Neural crest cell (in vitro differentiated cells): ENCODE measurements at regions not wholly inside any gene's neighbourhood (a gene's known extent, or its start where the extent isn't known, plus 50 kb on each side); places are given as distances from the start of the nearest gene placed in this dataset.

Experiments
- DNase-seq: peaks from one replicate; pipeline ENCODE4 v3.0.0; 2021; ENCODE audit warnings: low read depth, mixed read lengths, low spot score
- H3K27ac Mint-ChIP-seq: one replicate; pipeline ENCODE4 v1.8.0; 2021; ENCODE audit warnings: mild to moderate bottlenecking, mixed read lengths; ENCODE audit not compliant: unreplicated experiment
- H3K27me3 Mint-ChIP-seq: 2 replicates; pipeline ENCODE4 v1.8.0; 2021; ENCODE audit warnings: low read depth, mild to moderate bottlenecking, mixed read lengths
- H3K36me3 Mint-ChIP-seq: 2 replicates; pipeline ENCODE4 v1.8.0; 2021; ENCODE audit warnings: low read depth, mild to moderate bottlenecking, mixed read lengths
- H3K4me1 Mint-ChIP-seq: 2 replicates; pipeline ENCODE4 v1.8.0; 2021; ENCODE audit warnings: mixed read lengths
- H3K4me3 Mint-ChIP-seq: one replicate; pipeline ENCODE4 v1.8.0; 2021; ENCODE audit warnings: mild to moderate bottlenecking, mixed read lengths
- H3K9me3 Mint-ChIP-seq: 2 replicates; pipeline ENCODE4 v1.8.0; 2021; ENCODE audit warnings: mixed read lengths
- TF ChIP-seq, protein P1 (sequence below): fragments of 200-600 bp; sonication (generic); conservative IDR thresholded peaks from 2 replicates; pipeline ENCODE4 v1.5.0; 2021; ENCODE audit warnings: antibody characterized with exemption, mild to moderate bottlenecking

DNA sequence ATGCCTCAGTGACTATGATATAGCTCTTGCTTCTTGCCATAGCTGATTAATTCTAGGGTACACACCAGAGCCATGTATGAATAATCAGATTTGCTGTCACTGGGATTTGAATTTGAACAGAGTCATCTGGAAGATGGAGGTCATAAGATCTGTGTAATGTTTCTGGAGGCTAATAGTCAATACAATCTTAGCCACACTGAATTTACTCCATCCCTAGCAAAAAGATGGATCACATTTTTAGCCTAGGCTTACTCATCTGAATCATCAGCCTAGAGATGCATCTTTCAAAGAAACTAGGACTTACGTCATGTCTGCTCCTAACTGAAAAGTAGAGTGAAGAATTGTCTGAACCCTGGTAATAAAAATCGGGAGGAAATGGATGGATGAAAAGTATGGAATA, 142.3 kb upstream of the ZNF804B start:
- TF ChIP-seq, protein P1, sequence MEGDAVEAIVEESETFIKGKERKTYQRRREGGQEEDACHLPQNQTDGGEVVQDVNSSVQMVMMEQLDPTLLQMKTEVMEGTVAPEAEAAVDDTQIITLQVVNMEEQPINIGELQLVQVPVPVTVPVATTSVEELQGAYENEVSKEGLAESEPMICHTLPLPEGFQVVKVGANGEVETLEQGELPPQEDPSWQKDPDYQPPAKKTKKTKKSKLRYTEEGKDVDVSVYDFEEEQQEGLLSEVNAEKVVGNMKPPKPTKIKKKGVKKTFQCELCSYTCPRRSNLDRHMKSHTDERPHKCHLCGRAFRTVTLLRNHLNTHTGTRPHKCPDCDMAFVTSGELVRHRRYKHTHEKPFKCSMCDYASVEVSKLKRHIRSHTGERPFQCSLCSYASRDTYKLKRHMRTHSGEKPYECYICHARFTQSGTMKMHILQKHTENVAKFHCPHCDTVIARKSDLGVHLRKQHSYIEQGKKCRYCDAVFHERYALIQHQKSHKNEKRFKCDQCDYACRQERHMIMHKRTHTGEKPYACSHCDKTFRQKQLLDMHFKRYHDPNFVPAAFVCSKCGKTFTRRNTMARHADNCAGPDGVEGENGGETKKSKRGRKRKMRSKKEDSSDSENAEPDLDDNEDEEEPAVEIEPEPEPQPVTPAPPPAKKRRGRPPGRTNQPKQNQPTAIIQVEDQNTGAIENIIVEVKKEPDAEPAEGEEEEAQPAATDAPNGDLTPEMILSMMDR: no peak
- Mint-ChIP-seq H3K36me3 (no peaks in the 10 kb centered on the region), H3K27ac (no peak overlapping the region), H3K4me1 (no peaks in the 10 kb centered on the region), H3K4me3 (no peak overlapping the region), H3K27me3 (no peaks in the 10 kb centered on the region), H3K9me3 (peaks cover 2% of the 10 kb centered on the region)
- no peak for DNase-seq

DNA sequence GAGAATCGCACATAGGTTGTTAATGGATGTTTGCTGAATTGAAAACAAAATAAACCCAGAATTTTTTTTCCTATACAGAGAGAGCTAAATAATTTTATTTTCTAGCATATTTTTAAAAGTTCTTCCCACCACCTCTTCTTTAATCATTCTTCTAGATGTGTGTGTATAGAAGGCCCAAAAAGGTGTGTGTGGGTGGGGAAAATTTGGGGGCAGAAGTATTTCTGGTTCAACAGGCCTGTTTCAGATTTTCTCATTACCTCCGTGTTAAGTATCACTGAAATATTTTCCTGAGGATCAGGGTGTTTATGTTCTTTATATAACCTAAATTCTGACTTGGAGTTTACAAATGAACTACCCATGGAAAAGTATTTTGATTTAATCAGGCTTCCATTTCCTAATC, 144.2 kb upstream of the ZNF804B start:
- Mint-ChIP-seq H3K9me3 (peaks cover 2% of the 10 kb centered on the region), H3K4me3 (no peak overlapping the region), H3K4me1 (no peaks in the 10 kb centered on the region), H3K27ac (no peak overlapping the region), H3K27me3 (no peaks in the 10 kb centered on the region), H3K36me3 (no peaks in the 10 kb centered on the region)
- DNase-seq: no peak
- TF ChIP-seq, protein P1: no peak

DNA sequence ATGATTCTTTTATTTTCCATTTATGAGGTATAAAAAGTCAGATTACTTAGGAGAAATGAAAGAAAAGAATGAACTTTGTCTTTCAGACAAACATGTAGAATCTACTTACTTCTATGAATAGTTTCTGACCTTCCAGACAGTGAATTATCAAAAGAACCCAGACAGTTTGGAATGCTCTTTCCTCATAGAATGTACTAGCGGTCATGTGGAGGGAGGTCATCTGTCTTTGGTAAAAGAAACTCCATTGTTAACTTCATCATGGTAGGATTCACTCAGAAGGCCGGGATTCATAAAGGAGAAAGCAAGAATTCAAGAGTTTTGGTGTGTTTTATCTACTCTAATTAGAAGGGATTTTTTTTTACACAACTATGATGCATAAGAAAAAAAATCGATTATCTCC, 144.8 kb upstream of the ZNF804B start:
- H3K4me3 Mint-ChIP-seq: no peak overlapping the region
- no peaks in the 10 kb centered on the region for H3K27me3 Mint-ChIP-seq
- H3K36me3 Mint-ChIP-seq: no peaks in the 10 kb centered on the region
- no peak for DNase-seq
- TF ChIP-seq, protein P1: no peak
- H3K4me1 Mint-ChIP-seq: no peaks in the 10 kb centered on the region
- H3K27ac Mint-ChIP-seq: no peak overlapping the region
- peaks cover 2% of the 10 kb centered on the region for H3K9me3 Mint-ChIP-seq

DNA sequence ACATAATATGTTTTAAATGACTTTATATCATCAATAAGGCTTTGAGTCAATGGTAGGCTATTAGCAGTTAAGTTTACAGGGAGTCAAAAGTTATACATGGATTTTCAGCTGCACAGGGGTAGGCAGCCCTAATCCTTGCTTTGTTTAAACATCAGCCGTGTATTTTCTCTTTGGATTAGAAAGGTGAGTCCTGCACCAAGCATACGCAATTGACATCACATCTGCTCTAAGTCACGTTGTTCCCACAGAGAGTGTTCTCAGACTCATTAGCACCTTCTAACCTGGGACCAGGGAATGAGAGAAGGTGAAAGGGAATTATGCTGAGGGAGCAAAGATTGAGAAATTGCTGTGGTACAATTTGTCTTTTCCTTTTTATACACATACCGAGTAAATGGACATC, 148.6 kb upstream of the ZNF804B start:
- H3K27ac Mint-ChIP-seq: no peak overlapping the region
- no peak for DNase-seq

DNA sequence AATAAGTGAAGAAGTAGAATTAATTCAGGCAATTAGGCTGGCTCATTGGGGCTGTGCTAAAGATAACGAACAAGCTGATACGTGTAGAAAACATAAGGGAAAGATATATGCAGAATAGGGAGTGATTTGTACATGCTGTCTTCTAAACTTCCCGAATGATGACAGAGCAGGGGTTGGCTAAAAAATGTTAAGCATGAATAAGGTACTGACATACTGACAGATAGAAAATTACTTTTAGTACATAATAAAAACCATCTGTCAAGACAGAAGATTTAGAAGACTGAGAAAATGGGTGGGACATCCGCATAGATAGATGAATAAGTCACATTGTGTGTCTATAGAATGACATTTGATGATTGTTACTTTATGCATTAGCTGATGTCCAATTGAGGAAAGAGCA, 158.8 kb upstream of the ZNF804B start:
- no peak overlapping the region for H3K27ac Mint-ChIP-seq
- H3K36me3 Mint-ChIP-seq: no peaks in the 10 kb centered on the region
- TF ChIP-seq, protein P1: no peak
- peaks cover 4% of the 10 kb centered on the region for H3K4me1 Mint-ChIP-seq
- H3K4me3 Mint-ChIP-seq: no peak overlapping the region
- H3K9me3 Mint-ChIP-seq: no peaks in the 10 kb centered on the region
- H3K27me3 Mint-ChIP-seq: no peaks in the 10 kb centered on the region
- no peak for DNase-seq

More for the DNA sequence above, 148.6 kb upstream of the ZNF804B start:
- Mint-ChIP-seq H3K27me3 (no peaks in the 10 kb centered on the region), H3K36me3 (no peaks in the 10 kb centered on the region), H3K9me3 (peaks cover 2% of the 10 kb centered on the region), H3K4me1 (no peaks in the 10 kb centered on the region), H3K4me3 (no peak overlapping the region)
- TF ChIP-seq, protein P1: no peak

DNA sequence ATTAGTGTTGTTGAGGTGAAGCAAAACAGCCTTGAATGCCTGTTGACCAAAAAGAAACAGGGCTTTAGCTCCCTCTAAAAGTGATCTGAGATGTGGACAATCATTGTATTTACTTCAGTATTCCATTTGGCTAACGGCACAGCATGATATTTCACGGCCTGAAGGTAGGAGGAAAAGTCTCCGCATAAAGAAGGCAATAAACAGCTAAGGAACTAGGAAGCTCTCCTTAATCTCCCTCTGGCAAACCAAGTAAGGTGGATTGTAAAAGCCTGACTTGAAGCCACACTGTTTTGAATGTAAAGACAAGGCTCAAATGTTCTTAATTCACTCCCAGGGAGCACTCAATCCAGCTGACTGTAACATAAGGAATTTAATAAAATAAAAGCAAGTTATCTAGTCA, 160.0 kb upstream of the ZNF804B start:
- TF ChIP-seq, protein P1: no peak
- Mint-ChIP-seq H3K36me3 (no peaks in the 10 kb centered on the region), H3K4me3 (no peak overlapping the region), H3K27me3 (no peaks in the 10 kb centered on the region), H3K9me3 (no peaks in the 10 kb centered on the region), H3K27ac (no peak overlapping the region), H3K4me1 (peaks cover 4% of the 10 kb centered on the region)
- no peak for DNase-seq
